Lung (tissue), 11 donors: ENCODE measurements at regions not wholly inside any gene's neighbourhood (a gene's known extent, or its start where the extent isn't known, plus 50 kb on each side); places are given as distances from the start of the nearest gene placed in this dataset.

Source experiments
- ATAC-seq: fragments of 200-7000 bp; cut with Tn5 transposase; one replicate; pipeline ENCODE4 v1.9.1; 2020; ENCODE audit warnings: moderate number of reproducible peaks; ENCODE audit not compliant: insufficient read depth, low FRiP score
- DNase-seq, 3 donors: peaks; one replicate each; pipeline ENCODE4 v3.0.0-alpha.2; 2013 to 2017
- H3K27ac ChIP-seq, 2 donors: one replicate each; pipeline ENCODE4 v1.5.1; 2013; ENCODE audit warnings: mild to moderate bottlenecking in 2 of 2, moderate library complexity in 2 of 2, control low read depth in 1 of 2, inconsistent platforms in 1 of 2, low read depth in 1 of 2, low read length in 1 of 2
- H3K27me3 ChIP-seq, 3 donors: one replicate each; pipeline ENCODE4 v1.5.1; 2013; ENCODE audit warnings: low read length in 2 of 3; ENCODE audit not compliant: control insufficient read depth in 3 of 3, insufficient read depth in 3 of 3
- H3K36me3 ChIP-seq, 4 donors: one replicate each; pipeline ENCODE4 v1.5.1; 2013; ENCODE audit warnings: low read length in 4 of 4, mild to moderate bottlenecking in 1 of 4, moderate library complexity in 1 of 4; ENCODE audit not compliant: control insufficient read depth in 4 of 4, insufficient read depth in 4 of 4
- H3K4me1 ChIP-seq, 5 donors: one replicate each; pipeline ENCODE4 v1.5.1; 2013; ENCODE audit warnings: low read length in 5 of 5, mild to moderate bottlenecking in 2 of 5, moderate library complexity in 1 of 5; ENCODE audit not compliant: control insufficient read depth in 5 of 5, insufficient read depth in 5 of 5
- H3K4me3 ChIP-seq: one replicate; pipeline ENCODE4 v1.5.1; 2013; ENCODE audit warnings: mild to moderate bottlenecking, control low read depth, moderate library complexity
- H3K9ac ChIP-seq, 2 donors: one replicate each; pipeline ENCODE4 v1.5.1; 2013; ENCODE audit warnings: low read length in 2 of 2, control low read depth in 1 of 2; ENCODE audit not compliant: insufficient read depth in 1 of 2
- H3K9me3 ChIP-seq, 4 donors: one replicate each; pipeline ENCODE4 v1.5.1; 2013; ENCODE audit warnings: low read length in 3 of 4, mild to moderate bottlenecking in 1 of 4, moderate library complexity in 1 of 4; ENCODE audit not compliant: control insufficient read depth in 4 of 4, insufficient read depth in 3 of 4
- CTCF ChIP-seq: IDR thresholded peaks from 2 replicates; pipeline ENCODE4 v1.5.1; 2012; ENCODE audit warnings: mild to moderate bottlenecking; ENCODE audit errors: control extremely low read depth, extremely low read depth
- WGBS, 2 donors: extraction: QIAGEN DNeasy Blood & Tissue Kit; methylation state at CpG; one replicate each; pipeline ENCODE4 v1.1.7; 2013; 5-methylcytosine and 5-hydroxymethylcytosine counted together
- donor health status: control.
- donor health status: control.
- donor health status: Bipolar disorder and iron deficiency.
- donor health status: healthy.
- donor health status: DM: yes; HTN: yes; CAD: no.

- no peak overlapping the region for H3K9ac ChIP-seq
- H3K9me3 ChIP-seq, result peaks cover 0 to 3% (median under 1%) of the 10 kb centered on the region in 4 donors
- H3K4me1 ChIP-seq, result no peaks in the 10 kb centered on the region
- no peak for TF ChIP-seq CTCF
- no peak overlapping the region for H3K4me3 ChIP-seq
- no peak for ATAC-seq
- no peaks in the 10 kb centered on the region for H3K27me3 ChIP-seq
- H3K36me3 ChIP-seq, result no peaks in the 10 kb centered on the region
- DNase-seq, result no peak
- 90 to 92% methylated on average over 3 of the region's 3 CpGs for WGBS, 2 donors
- no peak overlapping the region for H3K27ac ChIP-seq
Observed at GRCh38 chr12:41762691-41763090, 382.0 kb downstream of the GXYLT1 start.

- H3K27ac ChIP-seq, result no peak overlapping the region
- peaks cover 0 to 3% (median 0%) of the 10 kb centered on the region in 4 donors for H3K9me3 ChIP-seq
- TF ChIP-seq CTCF, result no peak
- DNase-seq (no peak), ATAC-seq (no peak)
- 88 to 94% methylated on average over 3 of the region's 3 CpGs for WGBS, 2 donors
- no peaks in the 10 kb centered on the region for H3K36me3 ChIP-seq
- no peaks in the 10 kb centered on the region for H3K27me3 ChIP-seq
- no peaks in the 10 kb centered on the region for H3K4me1 ChIP-seq
- no peak overlapping the region for H3K4me3 ChIP-seq
- no peak overlapping the region for H3K9ac ChIP-seq
Observed at GRCh38 chr12:41745593-41745992, 399.1 kb downstream of the GXYLT1 start.

DNA sequence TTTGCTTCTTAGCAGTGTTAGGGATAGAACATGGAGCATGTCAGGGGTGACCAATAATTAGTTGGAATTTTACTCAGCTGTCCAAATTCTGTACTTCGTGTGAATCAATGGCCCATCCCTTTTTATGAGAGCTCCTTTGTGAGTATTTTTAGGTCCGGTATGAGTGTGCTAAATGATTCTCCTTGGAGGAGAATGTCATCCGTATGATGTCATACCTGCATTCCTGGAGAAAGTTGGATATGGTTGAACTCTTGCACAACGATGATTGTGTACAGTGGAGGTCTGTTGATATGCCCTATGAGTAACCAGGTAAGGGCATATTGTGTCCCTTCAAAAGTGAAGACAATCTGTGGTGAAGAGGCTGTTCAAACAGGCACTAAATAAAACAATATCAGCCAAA lies 400.8 kb downstream of the GXYLT1 start:
- no peak overlapping the region for H3K27ac ChIP-seq
- H3K4me1 ChIP-seq, result no peaks in the 10 kb centered on the region
- DNase-seq (no peak), ATAC-seq (no peak)
- no peak overlapping the region for H3K9ac ChIP-seq
- H3K36me3 ChIP-seq, result no peaks in the 10 kb centered on the region
- no peak for TF ChIP-seq CTCF
- no peaks in the 10 kb centered on the region for H3K9me3 ChIP-seq
- 87 to 90% methylated on average over 4 of the region's 4 CpGs for WGBS, 2 donors
- no peak overlapping the region for H3K4me3 ChIP-seq
- H3K27me3 ChIP-seq, result no peaks in the 10 kb centered on the region

DNA sequence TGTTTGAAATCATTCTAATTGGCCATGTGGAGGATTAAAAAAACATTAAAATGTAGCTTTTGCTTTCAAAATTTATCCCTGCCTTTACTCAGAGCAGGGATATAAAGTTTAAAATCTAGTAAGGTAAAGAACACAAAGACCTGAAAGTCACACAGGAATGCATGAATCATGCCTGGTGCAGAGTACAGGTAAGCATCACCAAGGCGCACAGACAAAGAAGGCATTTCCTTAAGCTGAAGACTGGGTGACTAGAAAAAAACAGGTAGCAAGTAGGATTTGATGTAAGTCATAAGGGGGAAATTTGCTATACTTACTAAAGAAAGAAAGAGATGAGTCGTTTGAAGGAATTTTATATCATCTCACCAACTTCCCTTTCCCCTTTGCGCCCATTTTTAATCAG lies 405.6 kb downstream of the GXYLT1 start:
- H3K36me3 ChIP-seq, result no peaks in the 10 kb centered on the region
- no peaks in the 10 kb centered on the region for H3K9me3 ChIP-seq
- no peaks in the 10 kb centered on the region for H3K4me1 ChIP-seq
- H3K27me3 ChIP-seq, result no peaks in the 10 kb centered on the region
- ATAC-seq (no peak), DNase-seq (no peak)
- no peak for TF ChIP-seq CTCF
- 91 to 97% methylated on average over 3 of the region's 3 CpGs for WGBS, 2 donors
- H3K9ac ChIP-seq, result no peak overlapping the region
- no peak overlapping the region for H3K27ac ChIP-seq
- no peak overlapping the region for H3K4me3 ChIP-seq
